H9 (cell line): ENCODE measurements at regions not wholly inside any gene's neighbourhood (a gene's known extent, or its start where the extent isn't known, plus 50 kb on each side); places are given as distances from the start of the nearest gene placed in this dataset.

Source experiments
- DNase-seq: peaks from one replicate; pipeline ENCODE4 v3.0.0-alpha.2; 2017
- H2AFZ ChIP-seq: one replicate; pipeline ENCODE4 v1.6.1; 2013; ENCODE audit warnings: mild to moderate bottlenecking, low read length, control low read depth, moderate library complexity
- H2AK5ac ChIP-seq: 2 replicates; pipeline ENCODE4 v1.6.1; 2013; ENCODE audit warnings: low read length, control low read depth, mixed read lengths; ENCODE audit not compliant: insufficient read length
- H2BK120ac ChIP-seq: one replicate; pipeline ENCODE4 v1.6.1; 2013; ENCODE audit warnings: low read depth, mild to moderate bottlenecking, low read length, control low read depth, inconsistent platforms; ENCODE audit not compliant: poor library complexity, severe bottlenecking
- H2BK12ac ChIP-seq: 2 replicates; pipeline ENCODE4 v1.6.1; 2013; ENCODE audit warnings: low read length, control low read depth, mixed read lengths, low read depth; ENCODE audit not compliant: insufficient read length
- H2BK15ac ChIP-seq: 2 replicates; pipeline ENCODE4 v1.6.1; 2013; ENCODE audit warnings: low read depth, low read length, control low read depth
- H2BK20ac ChIP-seq: one replicate; pipeline ENCODE4 v1.6.1; 2013; ENCODE audit warnings: low read depth, mild to moderate bottlenecking, low read length, control low read depth, inconsistent platforms; ENCODE audit not compliant: poor library complexity, severe bottlenecking
- H2BK5ac ChIP-seq: 2 replicates; pipeline ENCODE4 v1.6.1; 2013; ENCODE audit warnings: low read length, control low read depth, mixed read lengths; ENCODE audit not compliant: insufficient read length
- H3K14ac ChIP-seq: 2 replicates; pipeline ENCODE4 v1.6.1; 2013; ENCODE audit warnings: low read length, control low read depth; ENCODE audit not compliant: insufficient read depth
- H3K18ac ChIP-seq: 2 replicates; pipeline ENCODE4 v1.6.1; 2013; ENCODE audit warnings: low read depth, mild to moderate bottlenecking, mixed read lengths, low read length, control low read depth; ENCODE audit not compliant: insufficient read length
- H3K23ac ChIP-seq: 2 replicates; pipeline ENCODE4 v1.6.1; 2013; ENCODE audit warnings: low read length, control low read depth, mixed read lengths, low read depth; ENCODE audit not compliant: insufficient read length
- H3K23me2 ChIP-seq: 2 replicates; pipeline ENCODE4 v1.6.1; 2013; ENCODE audit warnings: low read depth, mild to moderate bottlenecking, mixed read lengths, low read length, control low read depth; ENCODE audit not compliant: insufficient read length, poor library complexity, severe bottlenecking
- H3K27ac ChIP-seq: 2 replicates; pipeline ENCODE4 v1.5.1; 2013; ENCODE audit warnings: low read length, control low read depth, mixed read lengths, low read depth; ENCODE audit not compliant: insufficient read length
- H3K27me3 ChIP-seq: 2 replicates; pipeline ENCODE4 v1.6.1; 2013; ENCODE audit warnings: low read length, control low read depth, inconsistent platforms; ENCODE audit not compliant: insufficient read depth
- H3K4ac ChIP-seq: 2 replicates; pipeline ENCODE4 v1.6.1; 2013; ENCODE audit warnings: low read depth, mild to moderate bottlenecking, control low read depth, inconsistent platforms, low read length, moderate library complexity
- H3K4me1 ChIP-seq: 2 replicates; pipeline ENCODE4 v1.6.1; 2013; ENCODE audit warnings: low read length, control low read depth, inconsistent platforms; ENCODE audit not compliant: insufficient read depth
- H3K4me2 ChIP-seq: 2 replicates; pipeline ENCODE4 v1.6.1; 2013; ENCODE audit warnings: low read length, control low read depth, mixed read lengths; ENCODE audit not compliant: insufficient read length, insufficient read depth
- H3K56ac ChIP-seq: 2 replicates; pipeline ENCODE4 v1.6.1; 2013; ENCODE audit warnings: low read depth, mild to moderate bottlenecking, mixed read lengths, low read length, control low read depth; ENCODE audit not compliant: insufficient read length
- H3K79me1 ChIP-seq: 2 replicates; pipeline ENCODE4 v1.6.1; 2013; ENCODE audit warnings: low read depth, mild to moderate bottlenecking, moderate library complexity, low read length, control low read depth, inconsistent platforms; ENCODE audit not compliant: insufficient read depth, poor library complexity, severe bottlenecking
- H3K79me2 ChIP-seq: 2 replicates; pipeline ENCODE4 v1.6.1; 2013; ENCODE audit warnings: low read length, control low read depth, inconsistent platforms; ENCODE audit not compliant: insufficient read depth
- H3K9ac ChIP-seq: 2 replicates; pipeline ENCODE4 v1.6.1; 2013; ENCODE audit warnings: low read length, control low read depth, mixed read lengths; ENCODE audit not compliant: insufficient read length; ENCODE audit errors: extremely low read depth
- H3K9me3 ChIP-seq: one replicate; pipeline ENCODE4 v1.6.1; 2013; ENCODE audit warnings: low read depth, low read length, inconsistent platforms; ENCODE audit not compliant: control insufficient read depth
- H3T11ph ChIP-seq: one replicate; pipeline ENCODE4 v1.6.1; 2013; ENCODE audit warnings: mild to moderate bottlenecking, low read length, control low read depth, inconsistent platforms
- H4K20me1 ChIP-seq: one replicate; pipeline ENCODE4 v1.6.1; 2013; ENCODE audit not compliant: control insufficient read depth, insufficient read length, insufficient read depth
- H4K5ac ChIP-seq: 2 replicates; pipeline ENCODE4 v1.6.1; 2013; ENCODE audit warnings: low read depth, mild to moderate bottlenecking, mixed read lengths, low read length, control low read depth; ENCODE audit not compliant: insufficient read length
- H4K8ac ChIP-seq: replicated peaks from 2 replicates; pipeline ENCODE4 v1.6.1; 2013; ENCODE audit warnings: low read length, control low read depth, mixed read lengths, low read depth; ENCODE audit not compliant: insufficient read length
- H4K91ac ChIP-seq: 2 replicates; pipeline ENCODE4 v1.6.1; 2013; ENCODE audit warnings: low read depth, mild to moderate bottlenecking, moderate library complexity, mixed read lengths, low read length, control low read depth; ENCODE audit not compliant: insufficient read length
- H3K27ac Mint-ChIP-seq, 3 experiments: 2 replicates in 2 of 3; 3 replicates in 1 of 3; pipeline ENCODE4 v1.8.0; 2020 to 2021; ENCODE audit warnings: mixed read lengths in 3 of 3, mild to moderate bottlenecking in 1 of 3, moderate library complexity in 1 of 3
- H3K27me3 Mint-ChIP-seq: 2 replicates; pipeline ENCODE4 v1.8.0; 2021; ENCODE audit warnings: low read depth, mild to moderate bottlenecking, moderate library complexity, mixed read lengths
- H3K36me3 Mint-ChIP-seq, 3 experiments: 2 replicates in 2 of 3; 3 replicates in 1 of 3; pipeline ENCODE4 v1.8.0; 2020 to 2021; ENCODE audit warnings: low read depth in 3 of 3, mixed read lengths in 3 of 3; ENCODE audit not compliant: insufficient read depth in 1 of 3
- H3K4me1 Mint-ChIP-seq, 2 experiments: 2 replicates each; pipeline ENCODE4 v1.8.0; 2020; ENCODE audit warnings: mixed read lengths in 2 of 2
- H3K4me3 Mint-ChIP-seq, 2 experiments: 2 replicates in 1 of 2; 3 replicates in 1 of 2; pipeline ENCODE4 v1.8.0; 2020 to 2021; ENCODE audit warnings: mild to moderate bottlenecking in 2 of 2, mixed read lengths in 2 of 2, moderate library complexity in 1 of 2
- H3K9me3 Mint-ChIP-seq, 2 experiments: 2 replicates in 1 of 2; 3 replicates in 1 of 2; pipeline ENCODE4 v1.8.0; 2020; ENCODE audit warnings: mild to moderate bottlenecking in 2 of 2, mixed read lengths in 2 of 2, moderate library complexity in 1 of 2
- CTCF ChIP-seq: fragments of 200-600 bp; sonication (generic); conservative IDR thresholded peaks from 3 replicates; pipeline ENCODE4 v1.8.0; 2021; ENCODE audit warnings: antibody characterized with exemption, mild to moderate bottlenecking
- WGBS: extraction: QIAGEN DNeasy Blood & Tissue Kit; methylation state at CpG from one replicate; pipeline ENCODE4 v1.1.7; 2013; ENCODE audit warnings: missing lambda C conversion rate, low lambda C conversion rate, mixed read lengths; ENCODE audit not compliant: insufficient read length; ENCODE audit errors: extremely low coverage; 5-methylcytosine and 5-hydroxymethylcytosine counted together

DNA sequence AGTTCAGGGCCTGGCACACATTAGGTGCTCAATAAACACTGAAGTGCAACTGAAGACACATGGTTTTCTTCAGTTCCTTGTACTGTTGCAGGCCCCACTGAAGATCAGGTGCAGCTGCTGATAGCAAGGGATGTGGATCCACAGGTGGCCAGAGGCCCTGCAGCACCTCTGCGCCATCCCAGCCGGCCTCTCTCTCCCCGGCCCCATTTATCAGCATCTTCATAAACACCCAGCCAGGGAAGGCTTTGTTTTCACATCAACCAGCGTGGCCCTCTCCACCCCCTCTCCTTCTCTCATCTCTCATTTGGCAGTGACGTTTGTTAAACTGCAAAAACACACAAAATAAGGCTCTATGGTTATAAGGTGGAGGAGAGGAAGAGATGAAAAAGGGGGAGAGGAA is 528.8 kb downstream of the BUD13 start:
- no peak overlapping the region for H4K8ac ChIP-seq
- H3K79me2 ChIP-seq = no peaks in the 10 kb centered on the region
- H2AFZ ChIP-seq = no peak overlapping the region
- no peaks in the 10 kb centered on the region; the same call in 1 of the 2 replicates for H3K4me1 ChIP-seq
- H3T11ph ChIP-seq = no peak overlapping the region
- H2BK120ac ChIP-seq = no peak overlapping the region
- no peak overlapping the region for H3K9ac ChIP-seq
- no peaks in the 10 kb centered on the region for H3K27me3 ChIP-seq
- no peak overlapping the region for H3K27ac ChIP-seq
- Mint-ChIP-seq H3K9me3 (no peaks in the 10 kb centered on the region), H3K36me3 (no peaks in the 10 kb centered on the region), H3K4me3 (no peak overlapping the region), H3K27me3 (peaks cover 3% of the 10 kb centered on the region), H3K4me1 (peaks cover 10% of the 10 kb centered on the region in 2 experiments), H3K27ac (no peak overlapping the region)
- no peak overlapping the region for H3K4me2 ChIP-seq
- H3K79me1 ChIP-seq = no peaks in the 10 kb centered on the region
- no CpG with 5 or more reads among the region's 5 CpGs for WGBS
- H2BK15ac ChIP-seq = no peak overlapping the region
- H3K23me2 ChIP-seq = no peaks in the 10 kb centered on the region
- no peak overlapping the region for H3K14ac ChIP-seq
- H3K9me3 ChIP-seq = no peaks in the 10 kb centered on the region
- DNase-seq = no peak
- no peak overlapping the region for H2AK5ac ChIP-seq
- no peak overlapping the region for H3K18ac ChIP-seq
- H4K20me1 ChIP-seq = no peaks in the 10 kb centered on the region
- no peak overlapping the region for H2BK20ac ChIP-seq
- H3K4ac ChIP-seq = no peak overlapping the region
- no peak overlapping the region for H2BK5ac ChIP-seq
- no peak for TF ChIP-seq CTCF
- no peak overlapping the region for H4K91ac ChIP-seq
- H4K5ac ChIP-seq = no peak overlapping the region
- H3K56ac ChIP-seq = no peak overlapping the region
- no peak overlapping the region for H2BK12ac ChIP-seq
- no peak overlapping the region for H3K23ac ChIP-seq
